HG02885 (cell line): ENCODE measurements at regions not wholly inside any gene's neighbourhood (a gene's known extent, or its start where the extent isn't known, plus 50 kb on each side); places are given as distances from the start of the nearest gene placed in this dataset.
"Not testable (repeated sequence)": the region's sequence is repeated elsewhere in the genome, so short reads cannot be mapped to it uniquely, and the experiment has no call there.

Source experiments
- ATAC-seq: cut with Tn5 transposase; IDR thresholded peaks from one replicate; pipeline ENCODE4 v1.9.1; 2021; ENCODE audit warnings: mild to moderate bottlenecking; ENCODE audit not compliant: unreplicated experiment, poor library complexity

DNA sequence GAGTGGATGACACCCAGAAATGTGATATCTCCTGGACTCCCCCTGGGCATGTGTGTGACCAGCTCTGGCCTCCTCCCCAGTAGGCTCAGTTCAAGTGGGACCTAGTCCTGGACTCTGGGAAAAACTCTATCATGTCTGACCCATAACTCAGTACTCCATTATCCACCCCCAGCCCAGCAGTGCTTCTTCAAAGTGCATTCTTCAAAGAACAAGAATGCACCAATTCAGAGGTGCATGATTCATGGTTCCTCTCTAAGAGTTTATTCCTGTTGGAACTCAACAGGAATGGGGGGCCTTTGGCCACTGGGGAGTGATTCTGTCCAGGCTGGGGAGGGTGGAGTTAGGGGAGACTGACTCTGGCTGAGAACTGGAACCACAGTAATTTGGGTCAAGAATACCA is 173.6 kb upstream of the CXCL12 start:
- no peak for ATAC-seq

DNA sequence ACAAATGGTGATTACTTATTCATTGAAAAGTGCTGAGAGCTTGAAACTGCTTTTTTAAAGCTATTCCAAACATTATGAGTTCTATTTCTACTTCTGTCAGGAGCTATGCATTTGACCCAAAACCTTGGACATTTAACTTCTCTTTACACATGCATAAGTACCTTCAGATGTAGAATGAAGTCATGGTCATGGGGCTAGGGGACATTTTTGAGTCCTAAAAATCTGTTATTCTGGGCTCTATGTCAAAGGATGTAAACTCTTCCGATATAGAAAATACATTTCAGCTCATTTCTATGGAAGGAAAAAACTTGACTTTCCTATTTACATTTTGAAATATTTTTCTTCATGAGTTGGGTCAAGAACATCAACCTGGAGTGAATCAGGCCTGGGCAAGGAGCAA is 179.5 kb upstream of the CXCL12 start:
- ATAC-seq = no peak

DNA sequence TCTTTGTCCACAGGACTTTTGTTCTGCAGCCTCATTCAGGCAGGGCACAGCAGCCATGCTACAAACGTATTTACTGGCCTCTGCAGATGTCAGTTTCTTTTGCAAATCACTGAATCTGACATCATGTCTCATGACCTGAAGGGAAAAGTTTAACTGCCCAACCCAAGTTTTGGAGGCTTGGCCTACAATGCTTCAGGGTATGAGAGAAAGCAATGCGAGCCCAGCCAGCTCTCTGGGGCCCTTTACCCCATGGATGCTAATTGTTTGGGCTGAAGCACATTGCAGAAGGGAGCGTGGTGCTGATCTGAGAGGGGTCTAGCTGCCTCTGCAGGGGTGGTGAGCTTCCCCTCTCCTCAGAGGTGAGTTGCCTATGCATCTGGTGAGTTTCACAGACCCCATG is 179.9 kb upstream of the CXCL12 start:
- no peak for ATAC-seq

DNA sequence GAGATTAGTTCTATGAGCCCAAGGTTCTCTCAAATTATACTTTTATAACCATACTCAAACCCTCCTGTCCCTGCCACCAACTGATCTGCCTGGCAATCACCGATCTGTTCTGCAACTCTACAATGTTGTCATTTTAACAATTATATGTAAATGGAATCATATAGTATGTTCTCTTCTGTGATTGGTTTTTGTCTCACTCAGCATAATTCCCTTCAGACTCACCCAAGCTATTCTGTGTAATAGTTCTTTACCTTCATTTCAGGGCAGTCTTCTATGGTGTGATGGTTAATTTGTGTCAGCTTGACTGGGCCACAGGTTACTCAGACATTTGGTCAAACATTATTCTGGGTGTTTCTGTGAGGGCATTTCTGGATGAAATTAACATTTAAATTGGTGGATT is 181.9 kb upstream of the CXCL12 start:
- no peak for ATAC-seq

DNA sequence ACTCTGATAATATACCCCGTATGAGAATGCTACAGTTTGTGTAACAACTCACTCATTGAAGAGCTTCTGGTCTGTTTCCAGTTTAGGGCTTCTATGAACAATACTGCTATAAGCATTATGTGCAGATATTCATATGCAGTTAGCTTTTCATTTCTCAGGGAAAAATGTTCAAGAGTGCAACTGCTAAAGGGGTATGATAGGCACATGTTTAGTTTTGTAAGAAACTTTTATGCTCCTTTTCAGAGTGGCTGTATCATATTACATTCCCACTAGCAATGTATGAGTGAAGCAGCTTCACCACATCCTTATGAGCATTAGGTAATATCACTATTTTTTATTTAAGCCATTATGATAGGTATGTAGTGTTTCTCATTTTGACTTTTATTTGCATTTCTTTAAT is 182.6 kb upstream of the CXCL12 start:
- ATAC-seq = no peak

DNA sequence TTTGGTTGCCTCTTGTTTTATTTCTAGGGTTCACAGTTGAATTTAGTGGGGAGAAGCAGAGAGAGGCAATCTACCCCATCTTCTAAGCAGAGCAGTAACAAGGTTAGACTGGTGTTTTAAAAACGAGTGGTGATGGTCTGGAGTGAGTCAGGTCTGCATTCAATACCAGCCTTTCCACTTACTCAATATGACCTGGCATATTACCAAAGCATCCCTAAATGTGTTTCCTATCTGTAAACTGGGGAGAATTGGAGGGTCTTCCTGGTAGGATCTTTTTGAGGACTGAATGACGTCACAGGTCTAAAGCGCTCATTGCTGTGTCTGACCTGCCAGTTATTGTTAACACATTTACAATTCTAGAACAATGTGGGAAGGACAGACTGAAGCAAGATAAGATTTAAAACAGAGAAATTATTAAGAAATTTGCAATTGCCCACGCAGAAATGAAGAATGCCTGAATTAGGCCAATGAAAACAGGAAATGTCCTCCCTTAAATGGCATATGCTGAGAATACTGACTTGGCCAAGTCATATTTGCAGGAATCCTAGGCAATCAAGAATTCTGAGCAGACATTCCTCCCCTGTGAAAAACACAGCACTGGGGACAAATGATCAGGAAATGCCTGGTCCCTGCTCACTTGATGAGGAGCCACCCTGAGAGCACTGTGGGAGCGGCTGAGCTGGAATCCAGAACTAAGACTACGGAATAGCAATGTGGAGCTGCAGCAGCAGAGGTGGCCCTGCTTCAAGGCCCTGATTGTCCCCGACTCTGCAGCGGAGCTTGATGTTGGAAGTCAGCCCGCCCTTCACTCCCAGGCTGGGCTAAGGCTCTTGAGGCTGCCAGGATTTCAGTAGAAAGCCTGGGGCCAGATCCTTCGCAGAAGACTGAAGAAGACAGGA is 184.5 kb upstream of the CXCL12 start:
- ATAC-seq = no peak

DNA sequence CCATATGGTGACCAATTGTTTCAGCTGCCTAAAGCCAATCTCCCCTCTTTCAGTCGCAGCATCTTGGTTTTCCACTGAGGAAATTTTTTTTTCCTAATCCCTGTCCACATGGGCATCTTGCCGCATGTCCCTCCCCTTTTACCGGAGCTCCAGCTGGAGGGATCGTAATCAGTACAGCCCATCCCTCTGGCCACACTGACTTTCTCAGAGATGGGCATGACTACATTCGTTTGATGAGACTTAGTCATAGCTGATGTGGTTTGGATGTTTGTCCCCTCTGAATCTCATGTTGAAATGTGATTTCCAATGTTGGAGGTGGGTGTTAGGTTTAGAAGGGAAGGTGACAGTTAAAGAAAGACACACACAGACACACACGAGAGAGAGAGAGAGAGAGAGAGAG is 186.8 kb upstream of the CXCL12 start:
- ATAC-seq = no peak

DNA sequence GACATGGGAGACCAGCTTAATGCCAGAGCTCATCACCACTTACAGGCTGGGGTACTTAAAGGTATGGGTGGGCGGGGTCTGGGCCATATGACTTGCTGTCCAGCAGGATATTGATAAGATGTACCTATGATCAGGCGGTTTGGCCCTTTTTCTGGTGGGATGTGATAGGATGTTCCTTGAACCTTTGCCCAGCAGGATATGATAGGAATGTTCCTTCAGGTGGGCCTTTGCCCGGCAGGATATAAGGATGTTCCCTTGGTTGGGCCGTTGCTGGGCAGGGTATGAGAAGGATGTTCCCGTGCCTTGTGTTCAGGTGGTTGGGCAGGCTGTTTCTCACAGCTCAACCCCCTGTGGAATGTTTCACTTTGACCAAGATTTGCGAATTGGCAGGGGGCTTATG is 187.2 kb upstream of the CXCL12 start:
- ATAC-seq = no peak

DNA sequence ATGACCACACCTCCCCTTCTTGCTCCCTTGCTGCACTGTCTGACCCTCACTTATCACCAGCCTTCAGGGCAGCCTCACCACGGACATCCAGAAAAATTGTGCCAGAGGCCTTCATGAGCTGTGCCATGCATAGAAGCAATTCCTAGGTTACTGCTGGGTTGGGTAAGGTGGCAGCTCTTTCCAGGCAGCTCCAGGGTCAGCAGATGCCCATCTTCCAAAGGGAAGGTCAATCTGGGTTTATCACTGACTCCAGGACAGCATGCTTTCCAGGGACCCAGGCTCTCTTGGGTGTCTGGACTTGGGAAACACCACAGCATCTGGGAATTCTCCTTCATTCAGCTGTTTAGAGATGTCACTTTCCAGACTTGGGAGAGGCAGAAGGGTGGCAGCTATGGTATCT is 188.9 kb upstream of the CXCL12 start:
- ATAC-seq = no peak

DNA sequence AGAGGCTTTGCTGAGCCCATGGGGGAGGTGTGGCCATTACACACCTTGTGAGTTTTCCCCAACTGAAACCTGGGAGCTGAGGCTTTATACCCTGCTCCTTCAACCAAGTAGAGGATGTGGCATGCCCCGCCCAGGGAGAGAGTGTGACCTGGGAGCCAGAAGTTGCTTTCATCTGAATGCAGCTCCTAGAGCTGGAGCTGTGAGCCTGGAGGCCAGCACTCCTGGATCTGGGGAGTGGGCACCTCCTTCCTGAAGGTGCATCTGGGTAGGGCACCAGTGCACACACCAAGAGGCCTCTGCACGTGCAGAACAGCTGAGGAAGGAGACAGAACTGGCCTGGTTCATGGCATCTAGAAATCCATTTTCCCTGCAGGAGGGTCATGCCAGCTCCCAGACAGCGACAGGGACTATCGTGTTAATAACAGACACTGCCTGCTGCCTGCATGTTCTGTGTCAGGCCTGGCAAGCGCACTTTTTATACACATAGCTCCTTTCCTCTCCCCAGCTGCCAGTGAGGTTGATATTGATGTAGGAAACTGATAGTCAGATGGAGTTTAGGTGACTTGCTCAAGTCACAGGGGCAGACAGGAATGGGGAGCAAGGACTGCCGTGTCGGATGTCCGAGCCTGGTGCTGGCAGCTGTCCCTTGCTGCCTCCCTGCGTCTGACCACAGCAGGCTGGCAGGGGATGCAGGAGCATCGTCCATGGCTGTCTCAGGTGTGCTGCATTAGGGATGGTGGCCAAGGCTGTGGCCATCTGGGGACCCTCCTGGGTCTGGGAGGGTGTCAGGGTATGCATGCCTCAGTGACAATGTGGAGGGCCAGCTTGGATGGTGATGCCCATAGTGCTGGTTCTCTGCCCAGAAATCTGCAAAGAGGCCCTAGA is 189.9 kb upstream of the CXCL12 start:
- no peak for ATAC-seq

DNA sequence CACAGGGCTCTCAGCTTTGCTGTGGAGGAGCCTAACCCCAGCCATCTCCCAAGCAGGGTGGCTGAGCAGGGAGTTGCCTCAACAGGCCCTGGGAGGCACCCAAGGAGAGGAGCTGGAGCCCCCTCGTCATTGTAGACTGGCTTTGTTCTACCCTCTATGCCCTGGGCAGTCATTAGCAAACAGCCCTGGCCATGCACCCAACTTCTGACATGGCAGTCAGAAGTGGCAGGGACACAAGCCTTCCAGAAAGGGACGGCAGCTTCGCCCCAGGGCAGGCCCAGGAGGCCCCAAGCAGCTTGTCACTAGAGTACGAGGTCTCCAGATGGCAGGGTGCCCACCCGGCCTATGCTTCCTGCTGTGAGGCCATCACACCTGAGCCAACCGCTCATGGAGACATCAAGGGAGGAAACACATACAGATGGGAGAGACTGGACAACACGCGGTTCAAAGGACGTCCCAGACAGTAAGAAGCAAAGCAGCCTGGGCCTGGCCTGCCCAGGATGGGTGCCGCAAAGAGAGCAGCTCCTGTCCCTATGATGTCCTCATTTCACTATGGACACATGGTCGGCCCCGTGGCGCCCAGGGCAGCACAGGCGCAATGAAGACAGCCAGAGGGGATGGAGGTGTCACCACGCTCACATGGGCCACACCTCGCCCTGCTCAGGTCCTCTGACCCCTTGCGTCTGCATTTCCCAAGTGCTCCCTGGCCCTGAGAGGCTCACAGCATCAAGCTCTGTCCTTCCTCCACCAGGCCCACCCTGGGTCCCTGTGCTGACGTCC is 190.9 kb upstream of the CXCL12 start:
- no peak for ATAC-seq

DNA sequence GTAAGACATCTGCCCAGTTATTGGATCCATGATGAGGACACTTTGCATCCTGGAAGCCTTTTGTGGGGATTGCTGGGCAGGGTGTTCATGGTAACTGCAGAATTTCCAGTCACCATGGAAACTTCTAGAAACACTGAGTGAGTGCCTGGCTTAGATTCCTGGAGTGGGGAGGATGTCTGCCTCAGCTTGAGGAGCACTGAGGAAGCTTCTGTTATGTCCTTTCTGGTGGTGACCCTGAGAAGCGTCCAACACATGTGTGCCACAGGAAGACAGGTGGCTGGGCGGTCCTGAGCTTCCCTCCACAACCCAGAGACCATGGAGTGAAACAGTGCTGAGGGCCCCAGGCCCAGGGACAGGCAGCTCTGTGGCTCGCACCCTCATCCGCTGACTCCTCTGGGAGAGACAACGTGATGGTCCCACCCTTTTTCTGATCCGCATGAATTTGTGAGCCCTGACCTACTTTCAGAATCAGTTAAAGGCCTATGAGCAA is 191.8 kb upstream of the CXCL12 start:
- ATAC-seq = no peak

DNA sequence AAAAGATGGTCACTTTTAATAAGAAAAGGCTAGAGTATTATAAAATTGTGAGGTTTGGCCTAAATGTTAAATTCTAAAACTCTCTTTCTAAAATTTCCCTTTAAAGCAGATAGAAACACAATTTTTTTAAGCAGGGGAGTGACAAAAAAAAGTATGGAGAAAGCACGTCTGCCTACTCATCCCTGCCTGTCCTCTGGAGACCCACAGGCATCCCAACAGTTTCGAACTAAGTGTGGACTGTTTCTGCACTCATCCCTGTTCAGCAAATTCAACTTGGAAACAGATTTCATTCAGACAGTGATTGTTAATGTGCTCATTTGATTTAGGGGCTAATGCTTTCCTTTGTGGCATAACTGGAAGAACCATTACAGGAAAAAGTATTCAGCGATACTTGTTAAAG is 192.6 kb upstream of the CXCL12 start:
- ATAC-seq = no peak

DNA sequence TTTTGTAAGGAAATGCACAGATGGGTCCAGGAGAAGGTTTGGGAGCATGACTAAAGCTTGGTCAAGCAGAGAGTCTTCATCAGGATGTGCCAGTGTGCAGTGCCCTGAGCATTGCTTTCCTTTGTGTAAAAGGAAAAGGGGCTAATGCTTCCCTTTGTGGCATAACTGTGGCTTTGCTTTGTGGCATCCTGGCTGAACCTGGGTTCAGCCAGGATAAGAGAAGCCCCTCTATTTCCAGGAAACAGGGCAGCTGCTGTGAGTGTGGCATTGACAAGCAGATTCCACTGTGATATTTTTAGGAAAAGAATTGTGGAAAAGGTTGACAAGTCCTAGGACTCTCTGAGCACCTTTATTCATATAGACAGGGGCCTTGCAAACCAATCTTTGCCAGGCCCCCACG is 193.4 kb upstream of the CXCL12 start:
- no peak for ATAC-seq

DNA sequence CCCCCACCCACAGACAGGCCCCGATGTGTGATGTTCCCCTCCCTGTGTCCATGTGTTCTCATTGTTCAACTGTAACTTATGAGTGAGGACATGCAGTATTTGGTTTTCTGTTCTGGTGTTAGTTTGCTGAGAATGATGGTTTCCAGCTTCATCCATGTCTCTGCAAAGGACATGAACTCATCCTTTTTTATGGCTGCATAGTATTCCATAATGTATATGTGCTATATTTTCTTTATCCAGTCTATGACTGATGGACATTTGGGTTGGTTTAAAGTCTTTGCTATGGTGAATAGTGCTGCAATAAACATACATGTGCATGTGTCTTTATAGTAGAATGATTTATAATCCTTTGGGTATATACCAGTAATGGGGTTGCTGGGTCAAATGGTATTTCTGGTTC is 194.1 kb upstream of the CXCL12 start:
- ATAC-seq = not testable (repeated sequence)

DNA sequence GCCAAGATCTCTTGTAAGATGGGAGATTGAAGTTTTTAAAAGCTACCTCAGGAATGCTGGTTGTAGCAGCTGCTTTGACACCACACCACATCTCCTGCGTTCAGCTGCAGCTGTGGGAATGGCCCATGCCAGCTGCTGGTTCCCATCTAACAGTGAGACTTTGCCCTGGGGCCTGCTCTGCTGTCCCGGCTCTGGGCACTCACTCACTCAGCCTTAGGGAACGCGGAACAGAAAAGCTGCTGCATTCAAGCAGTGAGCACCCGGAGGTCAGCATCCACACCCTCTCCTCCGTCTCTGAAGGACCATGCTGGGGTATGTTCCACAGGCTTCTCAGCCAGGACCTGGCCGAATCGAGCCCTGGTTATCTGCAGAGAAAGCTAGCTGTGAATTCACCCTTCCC is 197.1 kb upstream of the CXCL12 start:
- ATAC-seq = no peak

DNA sequence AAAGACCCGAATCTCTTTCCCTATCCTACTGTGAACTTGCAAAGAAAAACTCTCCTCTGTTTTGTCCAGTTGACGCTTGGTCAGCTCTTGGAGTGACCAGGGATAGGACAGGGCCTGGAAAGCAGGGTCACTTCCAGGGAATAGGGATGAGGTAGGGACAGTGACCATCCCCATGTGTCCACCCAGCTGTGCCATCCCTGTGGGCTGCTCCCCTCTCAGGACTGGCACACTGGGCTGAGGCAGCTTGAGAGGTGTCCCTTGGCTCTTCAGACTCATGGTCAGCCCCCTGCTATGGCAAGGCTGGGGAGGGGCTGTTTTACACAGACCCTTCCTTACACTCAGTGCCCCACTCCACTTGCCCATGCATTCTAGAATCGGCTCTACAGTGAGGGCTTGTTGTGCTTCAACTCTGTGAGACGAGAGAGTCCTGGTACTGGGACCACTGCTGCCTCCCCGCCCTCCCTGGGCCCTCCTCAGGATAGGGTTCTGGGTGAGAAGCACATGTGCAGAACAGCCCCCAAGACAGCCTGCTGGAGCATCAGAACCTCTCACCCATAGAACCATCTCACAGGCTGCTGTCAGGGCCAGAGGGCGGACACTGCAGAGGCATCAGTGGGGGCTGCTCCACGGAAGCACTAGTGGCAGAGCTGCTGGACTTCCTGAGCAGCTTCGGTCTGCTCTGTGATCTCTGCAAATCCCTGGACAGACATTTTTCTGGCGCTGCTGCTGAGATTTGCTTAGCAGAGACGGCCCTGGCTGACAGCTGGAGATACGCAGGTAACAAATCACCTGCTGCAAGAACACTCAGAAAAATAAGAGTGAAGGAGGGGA is 202.8 kb upstream of the CXCL12 start:
- ATAC-seq = no peak

DNA sequence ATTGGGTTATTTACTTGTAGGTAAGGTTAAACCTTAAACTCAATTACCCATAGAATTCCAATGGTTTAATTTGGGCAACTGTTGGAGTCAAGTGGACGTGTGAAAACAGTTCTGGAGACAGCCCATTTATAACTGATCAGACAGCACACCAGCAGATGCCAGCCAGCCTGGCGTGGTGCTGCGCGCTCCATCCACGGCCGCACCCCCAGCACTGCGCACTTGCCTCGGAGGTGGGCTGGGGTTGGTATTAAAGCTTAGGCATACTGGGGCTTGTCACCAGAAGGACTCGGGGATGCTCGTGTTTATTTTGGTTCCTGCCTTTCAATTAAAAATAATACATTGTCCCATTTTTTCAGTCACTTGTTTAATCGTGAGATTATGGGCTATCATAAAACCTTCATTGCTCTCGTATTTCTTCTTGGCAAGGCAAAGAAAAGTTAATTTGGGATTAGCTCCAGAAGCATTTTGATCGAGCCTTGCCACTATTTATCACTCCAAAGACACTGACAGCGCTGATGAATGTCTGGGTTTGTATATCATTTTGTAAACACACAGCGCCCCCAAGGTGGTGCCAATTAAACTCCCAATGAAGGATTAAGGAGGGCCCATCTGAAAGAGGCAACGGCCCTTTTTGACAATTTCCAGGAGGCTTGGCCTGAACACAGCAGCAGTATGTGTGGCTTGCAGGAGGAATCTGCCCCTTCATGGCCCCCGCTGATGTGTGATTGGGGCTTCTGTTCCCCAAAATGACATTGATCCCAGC is 204.5 kb upstream of the CXCL12 start:
- no peak for ATAC-seq

DNA sequence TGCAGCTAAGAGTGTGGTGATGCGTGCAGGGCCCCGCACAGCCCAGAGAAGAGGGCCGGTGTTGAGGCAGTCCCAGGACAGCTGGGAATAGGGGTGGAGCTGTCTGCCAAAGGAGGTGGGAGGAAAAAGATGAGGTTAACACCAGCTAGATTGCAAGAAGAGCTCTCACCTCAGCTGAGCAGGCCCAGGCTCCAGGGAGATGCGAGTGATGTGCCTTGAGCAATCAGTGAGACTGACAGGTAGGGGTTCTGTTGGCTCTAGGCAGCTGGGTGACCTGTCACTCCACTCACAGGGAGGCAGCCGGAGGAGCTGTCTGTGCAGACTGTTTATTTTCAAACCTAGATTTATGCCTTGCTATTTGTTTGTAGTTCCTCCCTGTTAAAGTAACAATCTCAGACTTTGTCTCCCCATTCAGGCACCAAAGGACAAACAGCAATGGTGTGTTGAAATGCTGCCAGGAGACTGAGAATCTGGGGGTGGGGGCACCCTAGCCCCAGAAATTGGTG is 205.1 kb upstream of the CXCL12 start:
- no peak for ATAC-seq
